ENCODE measurements at regions not wholly inside any gene's neighbourhood (a gene's known extent, or its start where the extent isn't known, plus 50 kb on each side); places are given as distances from the start of the nearest gene placed in this dataset.

- no peak overlapping the region for H3K4me3 ChIP-seq (ENCODE audit: low read depth, low read length)
- peaks cover 8% of the 10 kb centered on the region for H3K4me1 ChIP-seq (ENCODE audit: control insufficient read depth, insufficient read depth, low read length, unreplicated experiment)
- peaks cover 17% of the 10 kb centered on the region for H3K27me3 ChIP-seq (ENCODE audit: insufficient read depth, low read length)
- H3K36me3 ChIP-seq (ENCODE audit: insufficient read depth, low read length) = no peaks in the 10 kb centered on the region
- no peak overlapping the region for H3K27ac ChIP-seq (ENCODE audit: low read depth, low read length)
- H2AFZ ChIP-seq (ENCODE audit: low read length, unreplicated experiment) = no peak overlapping the region
- no peaks in the 10 kb centered on the region for H3K79me2 ChIP-seq (ENCODE audit: control insufficient read depth, insufficient read depth, low read length, unreplicated experiment)
These were observed 98.1 kb upstream of the MSX1 start for GRCh38 chr4:4761128-4761982.

- Histone ChIP-seq H3K4me3 (ENCODE audit: low read depth, low read length) (no peak overlapping the region), H3K27me3 (ENCODE audit: insufficient read depth, low read length) (peaks cover 27% of the 10 kb centered on the region), H3K36me3 (ENCODE audit: insufficient read depth, low read length) (no peaks in the 10 kb centered on the region), H2AFZ (ENCODE audit: low read length, unreplicated experiment) (no peak overlapping the region), H3K4me1 (ENCODE audit: control insufficient read depth, insufficient read depth, low read length, unreplicated experiment) (peaks cover 8% of the 10 kb centered on the region), H3K79me2 (ENCODE audit: control insufficient read depth, insufficient read depth, low read length, unreplicated experiment) (no peaks in the 10 kb centered on the region), H3K27ac (ENCODE audit: low read depth, low read length) (no peak overlapping the region)
These were observed 99.6 kb upstream of the MSX1 start for GRCh38 chr4:4759883-4760282.

- Histone ChIP-seq H3K4me1 (ENCODE audit: control insufficient read depth, insufficient read depth, low read length, unreplicated experiment) (peaks cover 8% of the 10 kb centered on the region), H2AFZ (ENCODE audit: low read length, unreplicated experiment) (no peak overlapping the region), H3K27me3 (ENCODE audit: insufficient read depth, low read length) (peaks cover 33% of the 10 kb centered on the region), H3K27ac (ENCODE audit: low read depth, low read length) (no peak overlapping the region), H3K79me2 (ENCODE audit: control insufficient read depth, insufficient read depth, low read length, unreplicated experiment) (no peaks in the 10 kb centered on the region), H3K36me3 (ENCODE audit: insufficient read depth, low read length) (no peaks in the 10 kb centered on the region), H3K4me3 (ENCODE audit: low read depth, low read length) (no peak overlapping the region)
These were observed 100.2 kb upstream of the MSX1 start for GRCh38 chr4:4759232-4759631.

GRCh38 chr4:4758681-4759080, 100.8 kb upstream of the MSX1 start:
- Histone ChIP-seq H2AFZ (ENCODE audit: low read length, unreplicated experiment) (no peak overlapping the region), H3K36me3 (ENCODE audit: insufficient read depth, low read length) (no peaks in the 10 kb centered on the region), H3K4me1 (ENCODE audit: control insufficient read depth, insufficient read depth, low read length, unreplicated experiment) (peaks cover 8% of the 10 kb centered on the region), H3K4me3 (ENCODE audit: low read depth, low read length) (no peak overlapping the region), H3K27ac (ENCODE audit: low read depth, low read length) (no peak overlapping the region), H3K27me3 (ENCODE audit: insufficient read depth, low read length) (peaks cover 39% of the 10 kb centered on the region), H3K79me2 (ENCODE audit: control insufficient read depth, insufficient read depth, low read length, unreplicated experiment) (no peaks in the 10 kb centered on the region)

- H3K27ac ChIP-seq (ENCODE audit: low read depth, low read length) = no peak overlapping the region
- no peak overlapping the region for H3K4me3 ChIP-seq (ENCODE audit: low read depth, low read length)
- H3K27me3 ChIP-seq (ENCODE audit: insufficient read depth, low read length) = peaks cover 51% of the 10 kb centered on the region
- H3K36me3 ChIP-seq (ENCODE audit: insufficient read depth, low read length) = no peaks in the 10 kb centered on the region
- no peaks in the 10 kb centered on the region for H3K79me2 ChIP-seq (ENCODE audit: control insufficient read depth, insufficient read depth, low read length, unreplicated experiment)
- no peaks in the 10 kb centered on the region for H3K4me1 ChIP-seq (ENCODE audit: control insufficient read depth, insufficient read depth, low read length, unreplicated experiment)
- no peak overlapping the region for H2AFZ ChIP-seq (ENCODE audit: low read length, unreplicated experiment)
These were observed 104.2 kb upstream of the MSX1 start for GRCh38 chr4:4755306-4755705.

GRCh38 chr4:4754641-4755040, 104.8 kb upstream of the MSX1 start:
- Histone ChIP-seq H3K4me3 (ENCODE audit: low read depth, low read length) (no peak overlapping the region), H3K36me3 (ENCODE audit: insufficient read depth, low read length) (no peaks in the 10 kb centered on the region), H3K4me1 (ENCODE audit: control insufficient read depth, insufficient read depth, low read length, unreplicated experiment) (no peaks in the 10 kb centered on the region), H3K27me3 (ENCODE audit: insufficient read depth, low read length) (peaks cover 51% of the 10 kb centered on the region), H3K27ac (ENCODE audit: low read depth, low read length) (no peak overlapping the region), H3K79me2 (ENCODE audit: control insufficient read depth, insufficient read depth, low read length, unreplicated experiment) (no peaks in the 10 kb centered on the region), H2AFZ (ENCODE audit: low read length, unreplicated experiment) (no peak overlapping the region)

GRCh38 chr4:4753643-4754042, 105.8 kb upstream of the MSX1 start:
- Histone ChIP-seq H3K4me1 (ENCODE audit: control insufficient read depth, insufficient read depth, low read length, unreplicated experiment) (no peaks in the 10 kb centered on the region), H3K27ac (ENCODE audit: low read depth, low read length) (no peak overlapping the region), H3K4me3 (ENCODE audit: low read depth, low read length) (no peak overlapping the region), H3K79me2 (ENCODE audit: control insufficient read depth, insufficient read depth, low read length, unreplicated experiment) (no peaks in the 10 kb centered on the region), H3K27me3 (ENCODE audit: insufficient read depth, low read length) (peaks cover 51% of the 10 kb centered on the region), H2AFZ (ENCODE audit: low read length, unreplicated experiment) (no peak overlapping the region), H3K36me3 (ENCODE audit: insufficient read depth, low read length) (no peaks in the 10 kb centered on the region)

GRCh38 chr4:4752576-4753401, 106.7 kb upstream of the MSX1 start:
- Histone ChIP-seq H3K27me3 (ENCODE audit: insufficient read depth, low read length) (peaks cover 51% of the 10 kb centered on the region), H3K4me3 (ENCODE audit: low read depth, low read length) (no peak overlapping the region), H3K36me3 (ENCODE audit: insufficient read depth, low read length) (no peaks in the 10 kb centered on the region), H2AFZ (ENCODE audit: low read length, unreplicated experiment) (no peak overlapping the region), H3K79me2 (ENCODE audit: control insufficient read depth, insufficient read depth, low read length, unreplicated experiment) (no peaks in the 10 kb centered on the region), H3K27ac (ENCODE audit: low read depth, low read length) (no peak overlapping the region), H3K4me1 (ENCODE audit: control insufficient read depth, insufficient read depth, low read length, unreplicated experiment) (no peaks in the 10 kb centered on the region)

- no peak overlapping the region for H2AFZ ChIP-seq (ENCODE audit: low read length, unreplicated experiment)
- H3K4me3 ChIP-seq (ENCODE audit: low read depth, low read length) = no peak overlapping the region
- no peaks in the 10 kb centered on the region for H3K4me1 ChIP-seq (ENCODE audit: control insufficient read depth, insufficient read depth, low read length, unreplicated experiment)
- no peak overlapping the region for H3K27ac ChIP-seq (ENCODE audit: low read depth, low read length)
- H3K27me3 ChIP-seq (ENCODE audit: insufficient read depth, low read length) = peaks cover 50% of the 10 kb centered on the region
- no peaks in the 10 kb centered on the region for H3K36me3 ChIP-seq (ENCODE audit: insufficient read depth, low read length)
- no peaks in the 10 kb centered on the region for H3K79me2 ChIP-seq (ENCODE audit: control insufficient read depth, insufficient read depth, low read length, unreplicated experiment)
These were observed 107.4 kb upstream of the MSX1 start for GRCh38 chr4:4752025-4752424.

- peaks cover 42% of the 10 kb centered on the region for H3K27me3 ChIP-seq (ENCODE audit: insufficient read depth, low read length)
- no peaks in the 10 kb centered on the region for H3K79me2 ChIP-seq (ENCODE audit: control insufficient read depth, insufficient read depth, low read length, unreplicated experiment)
- no peak overlapping the region for H3K4me3 ChIP-seq (ENCODE audit: low read depth, low read length)
- no peak overlapping the region for H3K27ac ChIP-seq (ENCODE audit: low read depth, low read length)
- H2AFZ ChIP-seq (ENCODE audit: low read length, unreplicated experiment) = no peak overlapping the region
- no peaks in the 10 kb centered on the region for H3K36me3 ChIP-seq (ENCODE audit: insufficient read depth, low read length)
- no peaks in the 10 kb centered on the region for H3K4me1 ChIP-seq (ENCODE audit: control insufficient read depth, insufficient read depth, low read length, unreplicated experiment)
These were observed 109.3 kb upstream of the MSX1 start for GRCh38 chr4:4750187-4750586.

GRCh38 chr4:4749137-4749536, 110.3 kb upstream of the MSX1 start:
- Histone ChIP-seq H3K4me1 (ENCODE audit: control insufficient read depth, insufficient read depth, low read length, unreplicated experiment) (no peaks in the 10 kb centered on the region), H3K4me3 (ENCODE audit: low read depth, low read length) (no peak overlapping the region), H2AFZ (ENCODE audit: low read length, unreplicated experiment) (no peak overlapping the region), H3K27ac (ENCODE audit: low read depth, low read length) (no peak overlapping the region), H3K36me3 (ENCODE audit: insufficient read depth, low read length) (no peaks in the 10 kb centered on the region), H3K27me3 (ENCODE audit: insufficient read depth, low read length) (peaks cover 39% of the 10 kb centered on the region), H3K79me2 (ENCODE audit: control insufficient read depth, insufficient read depth, low read length, unreplicated experiment) (no peaks in the 10 kb centered on the region)

All from ACC112 (cell line).